Frontal cortex (tissue), 3 donors: ENCODE measurements at regions not wholly inside any gene's neighbourhood (a gene's known extent, or its start where the extent isn't known, plus 50 kb on each side); places are given as distances from the start of the nearest gene placed in this dataset.
"Not testable (repeated sequence)": the region's sequence is repeated elsewhere in the genome, so short reads cannot be mapped to it uniquely, and the experiment has no call there.

ENCODE experiments used
- DNase-seq, 2 donors: peaks; one replicate each; pipeline ENCODE4 v3.0.0; 2012; ENCODE audit warnings: low spot score in 2 of 2
- FAIRE-seq: peaks from 2 replicates; lab custom pipeline; 2012; peaks lifted over from hg19 to GRCh38; lab: Jason Lieb, UNC
- donor health status: control.
- donor health status: control.
- donor health status: control.

- FAIRE-seq (no peak), DNase-seq (no peak)
Observed at GRCh38 chr10:78599122-78599853, 469.5 kb upstream of the ZMIZ1 start.

GRCh38 chr10:78600121-78600665 is 468.6 kb upstream of the ZMIZ1 start:
- no peak for FAIRE-seq
- DNase-seq = no peak

- no peak for DNase-seq
- FAIRE-seq = no peak
Observed at GRCh38 chr10:78600740-78601139, 468.0 kb upstream of the ZMIZ1 start.

GRCh38 chr10:78602201-78602932 is 466.4 kb upstream of the ZMIZ1 start:
- FAIRE-seq (no peak), DNase-seq (no peak)

- no peak for FAIRE-seq
- no peak for DNase-seq
Observed at GRCh38 chr10:78604286-78604685, 464.5 kb upstream of the ZMIZ1 start.

GRCh38 chr10:78604721-78605120 is 464.0 kb upstream of the ZMIZ1 start:
- no peak for FAIRE-seq
- DNase-seq = no peak

- DNase-seq (no peak), FAIRE-seq (peak; percentile 97)
Observed at GRCh38 chr10:78605800-78606350, 462.9 kb upstream of the ZMIZ1 start.

- DNase-seq, FAIRE-seq: not testable (repeated sequence)
Observed at GRCh38 chr10:78606766-78607165, 462.0 kb upstream of the ZMIZ1 start.

GRCh38 chr10:78609976-78610375 is 458.8 kb upstream of the ZMIZ1 start:
- DNase-seq = no peak
- FAIRE-seq = no peak

GRCh38 chr10:78613132-78613531 is 455.6 kb upstream of the ZMIZ1 start:
- no peak for FAIRE-seq
- DNase-seq = no peak

GRCh38 chr10:78614267-78614666 is 454.5 kb upstream of the ZMIZ1 start:
- no peak for FAIRE-seq

GRCh38 chr10:78614744-78615143 is 454.0 kb upstream of the ZMIZ1 start:
- DNase-seq (no peak), FAIRE-seq (no peak)

More at GRCh38 chr10:78614267-78614666, 454.5 kb upstream of the ZMIZ1 start:
- no peak for DNase-seq

GRCh38 chr10:78616125-78616695 is 452.6 kb upstream of the ZMIZ1 start:
- no peak for DNase-seq

GRCh38 chr10:78617115-78617514 is 451.7 kb upstream of the ZMIZ1 start:
- FAIRE-seq (no peak), DNase-seq (no peak)

More at GRCh38 chr10:78616125-78616695, 452.6 kb upstream of the ZMIZ1 start:
- FAIRE-seq = no peak

- FAIRE-seq (no peak), DNase-seq (no peak)
Observed at GRCh38 chr10:78617631-78618030, 451.1 kb upstream of the ZMIZ1 start.

- DNase-seq (no peak), FAIRE-seq (no peak)
Observed at GRCh38 chr10:78618050-78618449, 450.7 kb upstream of the ZMIZ1 start.

GRCh38 chr10:78619115-78619851 is 449.5 kb upstream of the ZMIZ1 start:
- FAIRE-seq (no peak), DNase-seq (no peak)

- no peak for DNase-seq
- no peak for FAIRE-seq
Observed at GRCh38 chr10:78619896-78620295, 448.9 kb upstream of the ZMIZ1 start.

GRCh38 chr10:78620985-78621799 is 447.6 kb upstream of the ZMIZ1 start:
- DNase-seq (no peak), FAIRE-seq (no peak)
